Hepatocyte (in vitro differentiated cells): ENCODE measurements at regions not wholly inside any gene's neighbourhood (a gene's known extent, or its start where the extent isn't known, plus 50 kb on each side); places are given as distances from the start of the nearest gene placed in this dataset.

Experiments
- EZH2 ChIP-seq: fragments of 200-600 bp; sonication (generic); IDR thresholded peaks from 2 replicates; pipeline ENCODE4 v1.6.1; 2016; ENCODE audit warnings: antibody characterized with exemption, mild to moderate bottlenecking, borderline replicate concordance
- EZH2phosphoT487 ChIP-seq: fragments of 200-600 bp; sonication (generic); IDR thresholded peaks from one replicate; pipeline ENCODE4 v1.6.1; 2018; ENCODE audit warnings: antibody characterized with exemption, mild to moderate bottlenecking, low read depth, moderate library complexity; ENCODE audit not compliant: unreplicated experiment, severe bottlenecking
- TF ChIP-seq, protein P1 (sequence below): fragments of 200-600 bp; sonication (generic); IDR thresholded peaks from 2 replicates; pipeline ENCODE4 v1.5.1; 2016; ENCODE audit warnings: antibody characterized with exemption, mild to moderate bottlenecking; ENCODE audit not compliant: poor library complexity

DNA sequence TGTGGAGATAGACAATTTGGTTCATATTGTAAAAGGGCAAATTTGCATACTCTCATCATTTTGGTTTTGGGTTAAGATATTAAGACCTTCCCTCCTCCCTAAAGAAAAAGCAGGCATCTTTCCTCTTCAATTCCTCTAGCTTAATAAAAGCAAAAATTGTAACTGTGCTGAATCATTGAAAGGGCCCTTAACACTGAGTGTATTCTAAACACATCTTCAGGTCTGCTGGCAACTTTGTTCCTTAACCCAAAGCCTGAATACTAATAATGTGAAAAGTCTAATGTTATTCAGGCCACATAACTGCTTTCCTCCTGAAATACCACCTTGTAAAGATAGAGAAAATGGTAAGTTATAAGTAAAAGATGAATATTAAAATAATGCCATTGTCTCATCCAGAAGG is 1200.5 kb upstream of the FAM98A start:
- TF ChIP-seq, protein P1, sequence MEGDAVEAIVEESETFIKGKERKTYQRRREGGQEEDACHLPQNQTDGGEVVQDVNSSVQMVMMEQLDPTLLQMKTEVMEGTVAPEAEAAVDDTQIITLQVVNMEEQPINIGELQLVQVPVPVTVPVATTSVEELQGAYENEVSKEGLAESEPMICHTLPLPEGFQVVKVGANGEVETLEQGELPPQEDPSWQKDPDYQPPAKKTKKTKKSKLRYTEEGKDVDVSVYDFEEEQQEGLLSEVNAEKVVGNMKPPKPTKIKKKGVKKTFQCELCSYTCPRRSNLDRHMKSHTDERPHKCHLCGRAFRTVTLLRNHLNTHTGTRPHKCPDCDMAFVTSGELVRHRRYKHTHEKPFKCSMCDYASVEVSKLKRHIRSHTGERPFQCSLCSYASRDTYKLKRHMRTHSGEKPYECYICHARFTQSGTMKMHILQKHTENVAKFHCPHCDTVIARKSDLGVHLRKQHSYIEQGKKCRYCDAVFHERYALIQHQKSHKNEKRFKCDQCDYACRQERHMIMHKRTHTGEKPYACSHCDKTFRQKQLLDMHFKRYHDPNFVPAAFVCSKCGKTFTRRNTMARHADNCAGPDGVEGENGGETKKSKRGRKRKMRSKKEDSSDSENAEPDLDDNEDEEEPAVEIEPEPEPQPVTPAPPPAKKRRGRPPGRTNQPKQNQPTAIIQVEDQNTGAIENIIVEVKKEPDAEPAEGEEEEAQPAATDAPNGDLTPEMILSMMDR: no peak
- TF ChIP-seq EZH2phosphoT487 (no peak), EZH2 (no peak)
